HCT116 (cell line): ENCODE measurements at regions not wholly inside any gene's neighbourhood (a gene's known extent, or its start where the extent isn't known, plus 50 kb on each side); places are given as distances from the start of the nearest gene placed in this dataset.

Experiments
- EGR1 ChIP-seq: IDR thresholded peaks from 2 replicates; pipeline ENCODE4 v1.6.1; 2012; ENCODE audit warnings: low read depth
- ELF1 ChIP-seq: IDR thresholded peaks from 2 replicates; pipeline ENCODE4 v1.6.1; 2012; ENCODE audit warnings: low read depth, borderline replicate concordance
- POLR2A ChIP-seq: IDR thresholded peaks from 2 replicates; pipeline ENCODE4 v1.7.0; 2011; ENCODE audit warnings: borderline replicate concordance; ENCODE audit not compliant: insufficient read depth, insufficient read length; ENCODE audit errors: extremely low read depth
- POLR2AphosphoS5 ChIP-seq: IDR thresholded peaks from 2 replicates; pipeline ENCODE4 v1.6.1; 2011; ENCODE audit warnings: mild to moderate bottlenecking, low read depth, low read length, moderate library complexity
- RAD21 ChIP-seq: IDR thresholded peaks from 2 replicates; pipeline ENCODE4 v1.6.1; 2012; ENCODE audit warnings: low read depth, mild to moderate bottlenecking
- TCF7L2 ChIP-seq: IDR thresholded peaks from 2 replicates; pipeline ENCODE4 v1.7.0; 2011; ENCODE audit warnings: borderline replicate concordance, inconsistent platforms; ENCODE audit not compliant: insufficient read depth, insufficient read length; ENCODE audit errors: extremely low read depth
- YY1 ChIP-seq: IDR thresholded peaks from 2 replicates; pipeline ENCODE4 v1.6.1; 2011; ENCODE audit warnings: low read length, low read depth, moderate library complexity, mild to moderate bottlenecking; ENCODE audit not compliant: insufficient replicate concordance; ENCODE audit errors: extremely low read depth
- ZFX ChIP-seq: fragments of 450-650 bp; IDR thresholded peaks from 2 replicates; pipeline ENCODE4 v1.6.1; 2017
- TF ChIP-seq, protein P1 (sequence below), 3 experiments: fragments of 200-600 bp in 1 of 3; sonication (generic) in 1 of 3; IDR thresholded peaks in 2 of 3; conservative IDR thresholded peaks in 1 of 3; 2 replicates each; pipeline ENCODE4 v1.5.1; 2012 to 2017; ENCODE audit warnings: low read depth in 2 of 3, low read length in 2 of 3, antibody characterized with exemption in 1 of 3, borderline replicate concordance in 1 of 3, control low read depth in 1 of 3, mild to moderate bottlenecking in 1 of 3, mixed read lengths in 1 of 3, mixed run types in 1 of 3, moderate library complexity in 1 of 3; ENCODE audit not compliant: insufficient read depth in 1 of 3

DNA sequence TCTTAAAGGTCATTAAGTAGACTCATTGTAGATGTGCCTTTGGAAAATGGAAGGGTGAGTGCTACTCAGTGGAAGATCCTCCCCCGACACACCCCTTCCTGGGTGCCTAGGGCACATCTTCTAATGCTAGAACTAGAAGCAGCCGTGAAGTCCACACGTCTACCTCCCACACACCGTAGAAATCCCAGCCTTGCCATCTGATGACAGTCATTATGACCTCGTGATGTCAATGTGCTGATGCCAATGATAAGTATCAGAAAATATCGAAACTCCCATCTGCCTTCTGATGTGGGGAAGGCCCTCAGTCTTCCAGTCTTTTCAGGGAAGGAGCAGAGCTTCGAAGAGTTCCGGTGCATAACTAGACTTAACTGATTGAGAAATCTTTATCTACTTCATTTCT lies 282.1 kb upstream of the ROPN1 start:
- TF ChIP-seq TCF7L2 (no peak), RAD21 (no peak), POLR2AphosphoS5 (no peak), EGR1 (no peak), YY1 (no peak), ELF1 (no peak), ZFX (no peak), POLR2A (no peak)
- TF ChIP-seq, protein P1, sequence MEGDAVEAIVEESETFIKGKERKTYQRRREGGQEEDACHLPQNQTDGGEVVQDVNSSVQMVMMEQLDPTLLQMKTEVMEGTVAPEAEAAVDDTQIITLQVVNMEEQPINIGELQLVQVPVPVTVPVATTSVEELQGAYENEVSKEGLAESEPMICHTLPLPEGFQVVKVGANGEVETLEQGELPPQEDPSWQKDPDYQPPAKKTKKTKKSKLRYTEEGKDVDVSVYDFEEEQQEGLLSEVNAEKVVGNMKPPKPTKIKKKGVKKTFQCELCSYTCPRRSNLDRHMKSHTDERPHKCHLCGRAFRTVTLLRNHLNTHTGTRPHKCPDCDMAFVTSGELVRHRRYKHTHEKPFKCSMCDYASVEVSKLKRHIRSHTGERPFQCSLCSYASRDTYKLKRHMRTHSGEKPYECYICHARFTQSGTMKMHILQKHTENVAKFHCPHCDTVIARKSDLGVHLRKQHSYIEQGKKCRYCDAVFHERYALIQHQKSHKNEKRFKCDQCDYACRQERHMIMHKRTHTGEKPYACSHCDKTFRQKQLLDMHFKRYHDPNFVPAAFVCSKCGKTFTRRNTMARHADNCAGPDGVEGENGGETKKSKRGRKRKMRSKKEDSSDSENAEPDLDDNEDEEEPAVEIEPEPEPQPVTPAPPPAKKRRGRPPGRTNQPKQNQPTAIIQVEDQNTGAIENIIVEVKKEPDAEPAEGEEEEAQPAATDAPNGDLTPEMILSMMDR (IDR thresholded peaks at IDR 0.05 in 2 of 3, conservative IDR thresholded peaks at IDR 0.05 in 1 of 3; ENCODE audit: borderline replicate concordance in 1 of 3, insufficient read depth in 1 of 3, low read depth in 2 of 3, low read length in 2 of 3): no peak
